ENCODE measurements at regions not wholly inside any gene's neighbourhood (a gene's known extent, or its start where the extent isn't known, plus 50 kb on each side); places are given as distances from the start of the nearest gene placed in this dataset.

GRCh38 chr2:2620604-2621003, 289.5 kb upstream of the MYT1L start:
- TF ChIP-seq POLR2A (IDR thresholded peaks at IDR 0.05) = no peak
- TF ChIP-seq EP300 (IDR thresholded peaks at IDR 0.05) = no peak
- no peaks in the 10 kb centered on the region for H3K9me3 ChIP-seq

GRCh38 chr2:2619995-2620394, 288.9 kb upstream of the MYT1L start:
- TF ChIP-seq CTCF (IDR thresholded peaks at IDR 0.05) (no peak), EP300 (IDR thresholded peaks at IDR 0.05) (no peak), POLR2AphosphoS5 (IDR thresholded peaks at IDR 0.05) (no peak), POLR2A (IDR thresholded peaks at IDR 0.05) (no peak)
- WGBS = 91% methylated on average over 8 of the region's 8 CpGs
- H3K9me3 ChIP-seq = no peaks in the 10 kb centered on the region

More at GRCh38 chr2:2620604-2621003, 289.5 kb upstream of the MYT1L start:
- H3K4me3 ChIP-seq = no peak overlapping the region
- DNase-seq (ENCODE audit: low spot score in 2 of 2) = no peak
- H3K4me1 ChIP-seq = no peaks in the 10 kb centered on the region
- no peak overlapping the region for H3K27ac ChIP-seq
- no peaks in the 10 kb centered on the region for H3K36me3 ChIP-seq
- peaks cover 5% of the 10 kb centered on the region for H3K27me3 ChIP-seq
- 63% methylated on average over 7 of the region's 7 CpGs for WGBS

GRCh38 chr2:2614452-2614851, 283.4 kb upstream of the MYT1L start:
- 71% methylated on average over 6 of the region's 9 CpGs for WGBS
- no peak overlapping the region for H3K27ac ChIP-seq
- DNase-seq (ENCODE audit: low spot score in 2 of 2) = no peak

More at GRCh38 chr2:2619995-2620394, 288.9 kb upstream of the MYT1L start:
- Histone ChIP-seq H3K27ac (no peak overlapping the region), H3K36me3 (no peaks in the 10 kb centered on the region), H3K4me1 (no peaks in the 10 kb centered on the region), H3K27me3 (peaks cover 5% of the 10 kb centered on the region), H3K4me3 (no peak overlapping the region)
- no peak for DNase-seq (ENCODE audit: low spot score in 2 of 2)

GRCh38 chr2:2613279-2614199, 282.5 kb upstream of the MYT1L start:
- H3K4me3 ChIP-seq = peak overlapping the region; percentile 48
- H3K27ac ChIP-seq = no peak overlapping the region
- TF ChIP-seq POLR2A (IDR thresholded peaks at IDR 0.05) (no peak), POLR2AphosphoS5 (IDR thresholded peaks at IDR 0.05) (peak in 2 of 3 donors; percentile 20 to 35)
- peaks cover 9% of the 10 kb centered on the region for H3K4me1 ChIP-seq
- no peaks in the 10 kb centered on the region for H3K36me3 ChIP-seq
- H3K9me3 ChIP-seq = no peaks in the 10 kb centered on the region
- 14% methylated on average over 25 of the region's 34 CpGs for WGBS
- H3K27me3 ChIP-seq = no peaks in the 10 kb centered on the region
- DNase-seq (ENCODE audit: low spot score in 2 of 2) = peak; percentile 90 to 92

More at GRCh38 chr2:2614452-2614851, 283.4 kb upstream of the MYT1L start:
- H3K9me3 ChIP-seq = no peaks in the 10 kb centered on the region
- H3K36me3 ChIP-seq = no peaks in the 10 kb centered on the region
- H3K27me3 ChIP-seq = no peaks in the 10 kb centered on the region
- TF ChIP-seq POLR2AphosphoS5 (IDR thresholded peaks at IDR 0.05) (no peak), POLR2A (IDR thresholded peaks at IDR 0.05) (no peak)
- no peak overlapping the region for H3K4me3 ChIP-seq
- H3K4me1 ChIP-seq = peaks cover 9% of the 10 kb centered on the region

- H3K27me3 ChIP-seq = peaks cover 4% of the 10 kb centered on the region
- no peaks in the 10 kb centered on the region for H3K36me3 ChIP-seq
- peaks cover 9% of the 10 kb centered on the region for H3K4me1 ChIP-seq
- no peak overlapping the region for H3K4me3 ChIP-seq
- H3K9me3 ChIP-seq = no peaks in the 10 kb centered on the region
- TF ChIP-seq POLR2A (IDR thresholded peaks at IDR 0.05) (no peak), EP300 (IDR thresholded peaks at IDR 0.05) (no peak)
- no peak for DNase-seq (ENCODE audit: low spot score in 2 of 2)
- no peak overlapping the region for H3K27ac ChIP-seq
Observed at GRCh38 chr2:2610751-2611150, 279.7 kb upstream of the MYT1L start.

GRCh38 chr2:2600366-2600765, 269.3 kb upstream of the MYT1L start:
- Histone ChIP-seq H3K9me3 (peaks cover 3% of the 10 kb centered on the region), H3K36me3 (no peaks in the 10 kb centered on the region), H3K27me3 (peaks cover 11% of the 10 kb centered on the region), H3K27ac (no peak overlapping the region), H3K4me1 (no peaks in the 10 kb centered on the region), H3K4me3 (no peak overlapping the region)
- no peak for DNase-seq (ENCODE audit: low spot score in 2 of 2)
- WGBS = 70% methylated on average over 8 of the region's 8 CpGs
- TF ChIP-seq POLR2AphosphoS5 (IDR thresholded peaks at IDR 0.05) (no peak), CTCF (IDR thresholded peaks at IDR 0.05) (no peak), EP300 (IDR thresholded peaks at IDR 0.05) (no peak), POLR2A (IDR thresholded peaks at IDR 0.05) (no peak)

- DNase-seq (ENCODE audit: low spot score in 2 of 2) = no peak
- WGBS = 88% methylated on average over 8 of the region's 8 CpGs
- TF ChIP-seq EP300 (IDR thresholded peaks at IDR 0.05) = no peak
- no peak for TF ChIP-seq POLR2A (IDR thresholded peaks at IDR 0.05)
- no peak for TF ChIP-seq CTCF (IDR thresholded peaks at IDR 0.05)
- TF ChIP-seq POLR2AphosphoS5 (IDR thresholded peaks at IDR 0.05) = no peak
Observed at GRCh38 chr2:2599441-2599840, 268.4 kb upstream of the MYT1L start.

More at GRCh38 chr2:2599441-2599840, 268.4 kb upstream of the MYT1L start:
- no peaks in the 10 kb centered on the region for H3K4me1 ChIP-seq
- H3K36me3 ChIP-seq = no peaks in the 10 kb centered on the region
- no peak overlapping the region for H3K27ac ChIP-seq
- peaks cover 4% of the 10 kb centered on the region for H3K27me3 ChIP-seq
- H3K9me3 ChIP-seq = peaks cover 3% of the 10 kb centered on the region
- no peak overlapping the region for H3K4me3 ChIP-seq

Measured in suprapubic skin (tissue), 4 donors.